Left ventricle myocardium inferior (tissue), 1 donor: ENCODE measurements at regions not wholly inside any gene's neighbourhood (a gene's known extent, or its start where the extent isn't known, plus 50 kb on each side); places are given as distances from the start of the nearest gene placed in this dataset.

Source experiments
- DNase-seq: peaks from one replicate; pipeline ENCODE4 v3.0.0-alpha.2; 2020
- H3K27ac ChIP-seq: fragments of 200-600 bp; replicated peaks from 2 replicates; pipeline ENCODE4 v1.8.0; 2021
- H3K27me3 ChIP-seq: fragments of 200-600 bp; 2 replicates; pipeline ENCODE4 v1.8.0; 2021; ENCODE audit warnings: low read depth
- H3K36me3 ChIP-seq: fragments of 200-600 bp; 2 replicates; pipeline ENCODE4 v1.8.0; 2021
- H3K4me1 ChIP-seq: fragments of 200-600 bp; 2 replicates; pipeline ENCODE4 v1.8.0; 2021
- H3K4me3 ChIP-seq: fragments of 200-600 bp; 2 replicates; pipeline ENCODE4 v1.8.0; 2021; ENCODE audit warnings: mild to moderate bottlenecking, moderate library complexity
- H3K9me3 ChIP-seq: fragments of 200-600 bp; replicated peaks from 2 replicates; pipeline ENCODE4 v1.8.0; 2021
- intact Hi-C: fragments of 100-400 bp; cut with micrococcal nuclease; formaldehyde crosslinking; loops from one replicate; pipeline ENCODE4 v1.11.0; 2022
- TF ChIP-seq, protein P1 (sequence below): fragments of 200-600 bp; IDR thresholded peaks from 2 replicates; pipeline ENCODE4 v1.8.0; 2021; ENCODE audit warnings: antibody characterized with exemption, mild to moderate bottlenecking, borderline replicate concordance
- donor health status: DM: no; HTN: yes; CAD: no; lungs with severe emphysema.

GRCh38 chr14:71466251-71466650 lies 466.0 kb upstream of the RGS6 start:
- H3K9me3 ChIP-seq, result peaks cover 21% of the 10 kb centered on the region
- no peak overlapping the region for H3K4me3 ChIP-seq
- no peak for DNase-seq
- no peak overlapping the region for H3K27ac ChIP-seq
- peaks cover 17% of the 10 kb centered on the region for H3K4me1 ChIP-seq
- TF ChIP-seq, protein P1, sequence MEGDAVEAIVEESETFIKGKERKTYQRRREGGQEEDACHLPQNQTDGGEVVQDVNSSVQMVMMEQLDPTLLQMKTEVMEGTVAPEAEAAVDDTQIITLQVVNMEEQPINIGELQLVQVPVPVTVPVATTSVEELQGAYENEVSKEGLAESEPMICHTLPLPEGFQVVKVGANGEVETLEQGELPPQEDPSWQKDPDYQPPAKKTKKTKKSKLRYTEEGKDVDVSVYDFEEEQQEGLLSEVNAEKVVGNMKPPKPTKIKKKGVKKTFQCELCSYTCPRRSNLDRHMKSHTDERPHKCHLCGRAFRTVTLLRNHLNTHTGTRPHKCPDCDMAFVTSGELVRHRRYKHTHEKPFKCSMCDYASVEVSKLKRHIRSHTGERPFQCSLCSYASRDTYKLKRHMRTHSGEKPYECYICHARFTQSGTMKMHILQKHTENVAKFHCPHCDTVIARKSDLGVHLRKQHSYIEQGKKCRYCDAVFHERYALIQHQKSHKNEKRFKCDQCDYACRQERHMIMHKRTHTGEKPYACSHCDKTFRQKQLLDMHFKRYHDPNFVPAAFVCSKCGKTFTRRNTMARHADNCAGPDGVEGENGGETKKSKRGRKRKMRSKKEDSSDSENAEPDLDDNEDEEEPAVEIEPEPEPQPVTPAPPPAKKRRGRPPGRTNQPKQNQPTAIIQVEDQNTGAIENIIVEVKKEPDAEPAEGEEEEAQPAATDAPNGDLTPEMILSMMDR, result no peak
- no peaks in the 10 kb centered on the region for H3K27me3 ChIP-seq
- intact Hi-C loops, result no loop called here
- peaks cover 10% of the 10 kb centered on the region for H3K36me3 ChIP-seq

GRCh38 chr14:71466946-71467345 lies 465.3 kb upstream of the RGS6 start:
- intact Hi-C loops, result no loop called here
- DNase-seq, result no peak
- Histone ChIP-seq H3K27ac (no peak overlapping the region), H3K9me3 (peaks cover 21% of the 10 kb centered on the region), H3K4me1 (peaks cover 17% of the 10 kb centered on the region), H3K36me3 (peaks cover 10% of the 10 kb centered on the region), H3K4me3 (no peak overlapping the region), H3K27me3 (no peaks in the 10 kb centered on the region)
- TF ChIP-seq, protein P1, result no peak

DNA sequence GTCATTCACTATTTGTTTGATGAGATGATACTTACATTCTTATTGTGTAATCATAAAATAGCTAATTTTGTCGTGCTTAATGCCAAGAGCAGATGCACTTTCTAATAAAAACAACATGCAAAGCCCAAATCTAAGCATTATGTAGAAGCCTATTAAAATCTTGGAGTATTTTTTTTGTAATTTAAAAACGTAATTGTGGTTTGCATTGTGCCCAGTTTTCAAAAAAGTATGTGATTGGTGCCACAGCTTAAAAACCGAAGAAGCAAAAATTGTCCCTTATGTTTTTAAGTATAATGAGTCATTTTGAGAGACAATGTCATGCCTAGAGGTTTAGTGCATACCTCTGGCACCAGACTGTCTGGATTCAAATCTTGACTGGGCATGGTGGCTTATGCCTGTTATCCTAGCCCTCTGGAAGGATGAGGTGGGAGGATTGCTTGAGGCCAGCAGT lies 464.8 kb upstream of the RGS6 start:
- Histone ChIP-seq H3K4me3 (no peak overlapping the region), H3K36me3 (peaks cover 10% of the 10 kb centered on the region), H3K27me3 (no peaks in the 10 kb centered on the region), H3K9me3 (peaks cover 21% of the 10 kb centered on the region), H3K27ac (no peak overlapping the region), H3K4me1 (peaks cover 17% of the 10 kb centered on the region)
- TF ChIP-seq, protein P1, result no peak
- no peak for DNase-seq
- intact Hi-C loops, result no loop called here

DNA sequence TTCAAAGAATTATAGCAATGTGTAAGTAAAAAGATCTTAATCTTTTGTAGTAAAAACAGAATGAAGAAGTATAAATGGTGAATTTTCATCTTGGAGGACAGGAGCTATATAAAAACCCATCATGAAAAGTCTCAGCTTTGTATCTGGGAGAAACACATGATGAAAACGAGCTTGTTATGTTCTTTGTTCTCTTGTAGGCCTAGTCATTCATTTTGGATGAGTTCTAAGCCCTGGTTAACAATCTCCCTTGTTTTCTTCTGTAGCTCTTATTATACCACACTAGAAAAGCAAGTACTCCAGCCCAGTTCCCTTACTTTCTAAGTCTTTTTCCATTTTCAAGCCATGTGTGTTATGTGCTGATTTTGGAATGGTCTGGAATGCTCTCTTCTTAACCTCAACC lies 463.5 kb upstream of the RGS6 start:
- Histone ChIP-seq H3K36me3 (peaks cover under 1% of the 10 kb centered on the region), H3K27me3 (no peaks in the 10 kb centered on the region), H3K4me1 (peaks cover 17% of the 10 kb centered on the region), H3K9me3 (peaks cover 10% of the 10 kb centered on the region), H3K4me3 (no peak overlapping the region), H3K27ac (no peak overlapping the region)
- intact Hi-C loops, result no loop called here
- no peak for DNase-seq
- TF ChIP-seq, protein P1, result no peak

DNA sequence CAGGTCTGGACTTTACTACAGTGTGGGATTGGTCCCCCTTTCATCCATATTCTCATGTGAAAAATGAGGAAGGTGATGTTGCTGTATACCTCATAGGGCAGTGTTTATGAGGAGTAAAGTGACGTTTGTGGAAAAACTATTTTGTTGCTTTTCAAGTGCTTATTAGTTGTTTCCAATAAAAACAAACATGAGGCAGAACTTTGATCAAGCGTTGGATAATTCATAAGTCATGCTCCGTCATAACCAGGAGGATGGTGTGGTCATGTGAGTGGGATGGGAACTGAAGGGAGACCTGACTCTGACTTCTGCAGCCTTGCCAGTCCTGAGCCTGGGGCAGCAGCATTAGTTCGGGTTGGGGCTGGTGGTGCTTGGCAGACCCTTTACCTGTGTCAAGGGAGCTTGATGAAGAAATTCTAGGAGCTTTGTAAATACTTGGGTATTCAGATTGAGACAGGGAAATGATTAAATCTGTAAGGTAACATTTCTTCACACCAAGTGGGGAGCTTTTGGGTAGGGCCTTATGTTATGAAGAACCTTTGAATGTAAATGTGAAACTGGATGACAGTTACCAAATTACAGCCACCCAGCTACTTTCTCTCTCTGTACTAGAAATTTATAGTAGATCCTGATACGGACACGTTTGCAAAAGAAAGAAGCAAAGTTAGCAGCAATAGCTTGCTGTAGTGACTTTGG lies 462.4 kb upstream of the RGS6 start:
- H3K4me3 ChIP-seq, result no peak overlapping the region
- H3K36me3 ChIP-seq, result no peaks in the 10 kb centered on the region
- no peaks in the 10 kb centered on the region for H3K9me3 ChIP-seq
- DNase-seq, result no peak
- intact Hi-C loops, result no loop called here
- H3K27ac ChIP-seq, result no peak overlapping the region
- H3K4me1 ChIP-seq, result peaks cover 20% of the 10 kb centered on the region
- no peaks in the 10 kb centered on the region for H3K27me3 ChIP-seq
- TF ChIP-seq, protein P1, result no peak
